IMR-90 (cell line): ENCODE measurements at regions not wholly inside any gene's neighbourhood (a gene's known extent, or its start where the extent isn't known, plus 50 kb on each side); places are given as distances from the start of the nearest gene placed in this dataset.
"Not testable (repeated sequence)": the region's sequence is repeated elsewhere in the genome, so short reads cannot be mapped to it uniquely, and the experiment has no call there.

ENCODE experiments used
- ATAC-seq: fragments of 200-7000 bp; cut with Tn5 transposase; 2 replicates; pipeline ENCODE4 v1.9.1; 2020; ENCODE audit warnings: low read depth, mild to moderate bottlenecking, moderate library complexity
- BruUV-seq: library from RNA; stranded (reverse); fragments of 400-500 nt; replicated peaks from 2 replicates; lab custom pipeline; 2021; lab: Mats Ljungman, UMichigan
- CTCF ChIA-PET: fragments of 300-600 bp; formaldehyde crosslinking; extraction: SDS; loops from one replicate; lab custom pipeline; 2021; ENCODE audit warnings: antibody characterized with exemption; lab: Yijun Ruan, JAX
- POLR2A ChIA-PET: fragments of 300-600 bp; sonication (Branson Sonifier 250); formaldehyde crosslinking; loops from one replicate; lab custom pipeline; 2022; ENCODE audit warnings: antibody characterized with exemption; ENCODE audit not compliant: unreplicated experiment; lab: Charles Lee
- DNase-seq: peaks from one replicate; pipeline ENCODE4 v3.0.0; 2013
- H2AFZ ChIP-seq: replicated peaks from 2 replicates; pipeline ENCODE3; 2013; ENCODE audit warnings: low read length, mild to moderate bottlenecking; ENCODE audit not compliant: poor library complexity
- H2AK5ac ChIP-seq: 2 replicates; pipeline ENCODE4 v1.6.1; 2013; ENCODE audit warnings: low read depth, low read length, inconsistent platforms
- H2AK9ac ChIP-seq: replicated peaks from 2 replicates; pipeline ENCODE3; 2013; ENCODE audit warnings: mild to moderate bottlenecking, low read depth, low read length, moderate library complexity; ENCODE audit not compliant: poor library complexity
- H2BK120ac ChIP-seq: 2 replicates; pipeline ENCODE4 v1.6.1; 2013; ENCODE audit warnings: low read depth, low read length, inconsistent platforms
- H2BK15ac ChIP-seq: 3 replicates; pipeline ENCODE4 v1.6.1; 2013; ENCODE audit warnings: low read depth, low read length, inconsistent platforms
- H2BK20ac ChIP-seq: 2 replicates; pipeline ENCODE4 v1.6.1; 2013; ENCODE audit warnings: low read depth, mild to moderate bottlenecking, inconsistent platforms, low read length, moderate library complexity
- H2BK5ac ChIP-seq: 2 replicates; pipeline ENCODE4 v1.6.1; 2013; ENCODE audit warnings: mild to moderate bottlenecking, low read depth, low read length, inconsistent platforms; ENCODE audit not compliant: poor library complexity, severe bottlenecking
- H3K14ac ChIP-seq: replicated peaks from 2 replicates; pipeline ENCODE4 v1.6.1; 2013; ENCODE audit warnings: low read depth, low read length, inconsistent platforms
- H3K18ac ChIP-seq: 2 replicates; pipeline ENCODE4 v1.6.1; 2013; ENCODE audit warnings: low read depth, low read length, control low read depth
- H3K23ac ChIP-seq: 2 replicates; pipeline ENCODE4 v1.6.1; 2013; ENCODE audit warnings: low read depth, low read length, inconsistent platforms
- H3K27ac ChIP-seq: 2 replicates; pipeline ENCODE4 v1.5.1; 2013; ENCODE audit warnings: mild to moderate bottlenecking, control low read depth, low read length; ENCODE audit not compliant: insufficient read depth
- H3K27me3 ChIP-seq: 2 replicates; pipeline ENCODE4 v1.6.1; 2013; ENCODE audit warnings: low read length; ENCODE audit not compliant: control insufficient read depth, insufficient read depth
- H3K36me3 ChIP-seq: 2 replicates; pipeline ENCODE4 v1.6.1; 2013; ENCODE audit warnings: low read length, mixed read lengths; ENCODE audit not compliant: control insufficient read depth, insufficient read depth
- H3K4ac ChIP-seq: 2 replicates; pipeline ENCODE4 v1.6.1; 2013; ENCODE audit warnings: low read depth, low read length, inconsistent platforms
- H3K4me1 ChIP-seq: 2 replicates; pipeline ENCODE4 v1.6.1; 2013; ENCODE audit warnings: low read length, mixed read lengths; ENCODE audit not compliant: control insufficient read depth, insufficient read depth
- H3K4me2 ChIP-seq: 2 replicates; pipeline ENCODE4 v1.6.1; 2013; ENCODE audit warnings: low read depth, mild to moderate bottlenecking, control low read depth, low read length, moderate library complexity
- H3K4me3 ChIP-seq: 2 replicates; pipeline ENCODE4 v1.5.1; 2013; ENCODE audit warnings: low read depth, mild to moderate bottlenecking, control low read depth, low read length, moderate library complexity; ENCODE audit not compliant: insufficient read depth
- H3K56ac ChIP-seq: 2 replicates; pipeline ENCODE4 v1.6.1; 2013; ENCODE audit warnings: low read length, inconsistent platforms; ENCODE audit not compliant: insufficient read depth; ENCODE audit errors: extremely low read depth
- H3K79me1 ChIP-seq, 2 experiments: 2 replicates each; pipeline ENCODE4 v1.6.1; 2013; ENCODE audit warnings: low read length in 2 of 2, inconsistent platforms in 1 of 2, low read depth in 1 of 2
- H3K9ac ChIP-seq: 2 replicates; pipeline ENCODE4 v1.6.1; 2013; ENCODE audit warnings: low read depth, low read length, control low read depth
- H3K9me1 ChIP-seq: 2 replicates; pipeline ENCODE4 v1.6.1; 2013; ENCODE audit warnings: low read length, inconsistent platforms; ENCODE audit not compliant: insufficient read depth
- H3K9me3 ChIP-seq: 2 replicates; pipeline ENCODE4 v1.6.1; 2013; ENCODE audit warnings: low read length; ENCODE audit not compliant: control insufficient read depth, insufficient read depth
- H4K20me1 ChIP-seq: 2 replicates; pipeline ENCODE4 v1.6.1; 2013; ENCODE audit warnings: low read length, inconsistent platforms; ENCODE audit not compliant: insufficient read depth
- H4K5ac ChIP-seq: 2 replicates; pipeline ENCODE4 v1.6.1; 2013; ENCODE audit warnings: mild to moderate bottlenecking, low read depth, low read length, control low read depth
- H4K8ac ChIP-seq, 2 experiments: 2 replicates each; pipeline ENCODE4 v1.6.1; 2013; ENCODE audit warnings: low read depth in 2 of 2, low read length in 2 of 2, control low read depth in 1 of 2, inconsistent platforms in 1 of 2
- H4K91ac ChIP-seq: 2 replicates; pipeline ENCODE4 v1.6.1; 2013; ENCODE audit warnings: low read depth, low read length, inconsistent platforms; ENCODE audit not compliant: insufficient read depth
- MAZ ChIP-seq: IDR thresholded peaks from 2 replicates; pipeline ENCODE4 v1.6.1; 2012; ENCODE audit warnings: low read depth, mild to moderate bottlenecking, low read length, improper control_type of control experiment, moderate library complexity, borderline replicate concordance
- RCOR1 ChIP-seq: IDR thresholded peaks from 2 replicates; pipeline ENCODE4 v1.6.1; 2012; ENCODE audit warnings: mild to moderate bottlenecking, low read length, improper control_type of control experiment; ENCODE audit not compliant: insufficient replicate concordance
- WGBS, 2 experiments: methylation state at CpG; one replicate each; pipeline versions ENCODE4 v1.1.5 to v1.1.7; 2013; ENCODE audit warnings: missing lambda C conversion rate in 2 of 2; ENCODE audit not compliant: insufficient read length in 1 of 2; ENCODE audit errors: extremely low coverage in 2 of 2; 5-methylcytosine and 5-hydroxymethylcytosine counted together
- dilution Hi-C: fragments of 300-500 bp; cut with HindIII; formaldehyde crosslinking; loops from one replicate; pipeline ENCODE4 v1.14.3; 2018; ENCODE audit warnings: low sequenced_read_pairs; ENCODE audit not compliant: unreplicated experiment
- in situ Hi-C: fragments of 300-500 bp; cut with MboI; formaldehyde crosslinking; loops from 3 replicates; pipeline ENCODE4 v1.14.3; 2019; ENCODE audit warnings: low sequenced_read_pairs, inconsistent platforms, mixed read lengths
- intact Hi-C: fragments of 100-400 bp; cut with micrococcal nuclease; formaldehyde crosslinking; loops from 2 replicates; pipeline ENCODE4 v1.10.0; 2022
- TF ChIP-seq, protein P1 (sequence below): conservative IDR thresholded peaks from 2 replicates; pipeline ENCODE4 v1.5.1; 2012; ENCODE audit warnings: mild to moderate bottlenecking, low read depth, low read length, improper control_type of control experiment
- TF ChIP-seq, protein P2 (sequence below): fragments of 150-350 bp; IDR thresholded peaks from 2 replicates; pipeline ENCODE4 v1.6.1; 2016; ENCODE audit warnings: low read depth, mild to moderate bottlenecking, low read length, moderate library complexity, borderline replicate concordance

DNA sequence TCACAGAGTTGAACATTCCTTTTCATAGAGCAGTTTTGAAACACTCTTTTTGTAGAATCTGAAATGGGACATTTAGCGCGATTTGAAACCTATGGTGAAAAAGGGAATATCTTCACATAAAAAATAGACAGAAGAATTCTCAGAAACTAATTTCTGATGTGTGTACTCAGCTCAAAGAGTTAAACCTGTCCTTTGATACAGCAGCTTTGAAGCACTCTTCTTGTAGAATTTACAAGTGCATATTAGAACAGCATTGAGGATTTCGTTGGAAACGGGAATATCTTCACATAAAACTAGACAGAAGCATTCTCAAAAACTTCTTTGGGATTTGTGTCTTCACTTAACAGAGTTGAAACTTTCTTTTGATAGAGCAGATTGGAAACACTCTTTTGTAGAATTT lies 650.7 kb upstream of the ZNF337 start:
- no peak overlapping the region for H4K91ac ChIP-seq
- H3K18ac ChIP-seq: no peak overlapping the region
- CTCF ChIA-PET: interaction anchor here (0.7 kb wide), 1 partner anchor 997 kb away, joined by 4 read pairs; no protein-coding TSS in a partner anchor
- no TSS peak for BruUV-seq
- H2BK15ac ChIP-seq: no peak overlapping the region
- no peak for DNase-seq
- in situ Hi-C loops: no loop called here
- no peak overlapping the region for H3K14ac ChIP-seq
- H3K36me3 ChIP-seq: no peaks in the 10 kb centered on the region
- no peak overlapping the region for H2BK20ac ChIP-seq
- no peak overlapping the region for H3K56ac ChIP-seq
- H3K9ac ChIP-seq: no peak overlapping the region
- H4K8ac ChIP-seq: no peak overlapping the region
- intact Hi-C loops: no loop called here
- no peaks in the 10 kb centered on the region for H3K9me3 ChIP-seq
- dilution Hi-C loops: no loop called here
- H3K9me1 ChIP-seq: no peaks in the 10 kb centered on the region
- no peaks in the 10 kb centered on the region for H3K4me1 ChIP-seq
- H2BK120ac ChIP-seq: no peak overlapping the region
- H3K27me3 ChIP-seq: no peaks in the 10 kb centered on the region
- no peak overlapping the region for H3K4ac ChIP-seq
- no peak overlapping the region for H4K5ac ChIP-seq
- no peaks in the 10 kb centered on the region for H3K79me1 ChIP-seq
- TF ChIP-seq, protein P1, sequence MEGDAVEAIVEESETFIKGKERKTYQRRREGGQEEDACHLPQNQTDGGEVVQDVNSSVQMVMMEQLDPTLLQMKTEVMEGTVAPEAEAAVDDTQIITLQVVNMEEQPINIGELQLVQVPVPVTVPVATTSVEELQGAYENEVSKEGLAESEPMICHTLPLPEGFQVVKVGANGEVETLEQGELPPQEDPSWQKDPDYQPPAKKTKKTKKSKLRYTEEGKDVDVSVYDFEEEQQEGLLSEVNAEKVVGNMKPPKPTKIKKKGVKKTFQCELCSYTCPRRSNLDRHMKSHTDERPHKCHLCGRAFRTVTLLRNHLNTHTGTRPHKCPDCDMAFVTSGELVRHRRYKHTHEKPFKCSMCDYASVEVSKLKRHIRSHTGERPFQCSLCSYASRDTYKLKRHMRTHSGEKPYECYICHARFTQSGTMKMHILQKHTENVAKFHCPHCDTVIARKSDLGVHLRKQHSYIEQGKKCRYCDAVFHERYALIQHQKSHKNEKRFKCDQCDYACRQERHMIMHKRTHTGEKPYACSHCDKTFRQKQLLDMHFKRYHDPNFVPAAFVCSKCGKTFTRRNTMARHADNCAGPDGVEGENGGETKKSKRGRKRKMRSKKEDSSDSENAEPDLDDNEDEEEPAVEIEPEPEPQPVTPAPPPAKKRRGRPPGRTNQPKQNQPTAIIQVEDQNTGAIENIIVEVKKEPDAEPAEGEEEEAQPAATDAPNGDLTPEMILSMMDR: no peak
- TF ChIP-seq MAZ (no peak), RCOR1 (no peak)
- TF ChIP-seq, protein P2, sequence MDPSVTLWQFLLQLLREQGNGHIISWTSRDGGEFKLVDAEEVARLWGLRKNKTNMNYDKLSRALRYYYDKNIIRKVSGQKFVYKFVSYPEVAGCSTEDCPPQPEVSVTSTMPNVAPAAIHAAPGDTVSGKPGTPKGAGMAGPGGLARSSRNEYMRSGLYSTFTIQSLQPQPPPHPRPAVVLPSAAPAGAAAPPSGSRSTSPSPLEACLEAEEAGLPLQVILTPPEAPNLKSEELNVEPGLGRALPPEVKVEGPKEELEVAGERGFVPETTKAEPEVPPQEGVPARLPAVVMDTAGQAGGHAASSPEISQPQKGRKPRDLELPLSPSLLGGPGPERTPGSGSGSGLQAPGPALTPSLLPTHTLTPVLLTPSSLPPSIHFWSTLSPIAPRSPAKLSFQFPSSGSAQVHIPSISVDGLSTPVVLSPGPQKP: no peak
- no peak overlapping the region for H3K27ac ChIP-seq
- no peak overlapping the region for H2AFZ ChIP-seq
- no peak overlapping the region for H2AK5ac ChIP-seq
- H3K4me3 ChIP-seq: no peak overlapping the region
- no peak for ATAC-seq
- no peak overlapping the region for H3K4me2 ChIP-seq
- no peak overlapping the region for H2AK9ac ChIP-seq
- no peaks in the 10 kb centered on the region for H4K20me1 ChIP-seq
- H2BK5ac ChIP-seq: no peak overlapping the region
- no peak overlapping the region for H3K23ac ChIP-seq
- WGBS, 2 experiments: no CpG with 5 or more reads among the region's 4 CpGs
- POLR2A ChIA-PET: no interaction called here

DNA sequence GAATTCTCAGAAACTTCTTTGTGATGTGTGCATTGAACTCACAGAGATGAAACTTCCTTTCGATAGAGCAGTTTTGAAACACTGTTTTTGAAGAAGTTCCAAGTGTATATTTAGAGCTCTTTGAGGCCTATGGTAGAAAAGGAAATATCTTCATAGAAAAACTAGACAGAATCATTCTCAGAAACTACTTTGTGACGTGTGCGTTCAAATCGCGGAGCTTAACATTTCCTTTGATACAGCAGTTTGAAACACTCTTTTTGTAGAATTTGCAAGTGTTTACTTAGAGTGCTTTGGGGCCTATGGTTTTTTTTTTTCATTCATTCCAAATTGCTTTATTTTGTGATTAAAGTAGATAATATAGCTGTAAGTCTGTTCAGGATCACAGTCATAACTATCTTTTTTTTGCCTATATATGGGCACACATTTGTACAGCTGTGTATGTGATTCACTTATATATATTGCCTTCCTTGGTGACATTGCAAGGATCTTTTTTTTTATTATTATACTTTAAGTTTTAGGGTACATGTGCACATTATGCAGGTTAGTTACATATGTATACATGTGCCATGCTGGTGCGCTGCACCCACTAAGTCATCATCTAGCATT lies 643.9 kb upstream of the ZNF337 start:
- intact Hi-C loops, H3K79me1 ChIP-seq, BruUV-seq, H4K8ac ChIP-seq, DNase-seq, in situ Hi-C loops, H3K9ac ChIP-seq, H4K5ac ChIP-seq, H3K9me3 ChIP-seq, H2BK20ac ChIP-seq, H3K18ac ChIP-seq, POLR2A ChIA-PET, H2AK5ac ChIP-seq, H2AK9ac ChIP-seq, CTCF ChIA-PET, H3K9me1 ChIP-seq, H3K4me1 ChIP-seq, H4K91ac ChIP-seq, H2BK15ac ChIP-seq, H3K4me3 ChIP-seq, H3K4me2 ChIP-seq, H3K14ac ChIP-seq, H2BK120ac ChIP-seq, H4K20me1 ChIP-seq, H3K4ac ChIP-seq, H2AFZ ChIP-seq, H2BK5ac ChIP-seq, H3K23ac ChIP-seq, H3K27me3 ChIP-seq, H3K27ac ChIP-seq, ATAC-seq, H3K56ac ChIP-seq, dilution Hi-C loops, H3K36me3 ChIP-seq: not testable (repeated sequence)
- WGBS, 2 experiments: no CpG with 5 or more reads among the region's 6 CpGs
